Activated CD8-positive, alpha-beta T cell treated with anti-CD3 and anti-CD28 coated beads for 36 hours (primary cell): ENCODE measurements at regions not wholly inside any gene's neighbourhood (a gene's known extent, or its start where the extent isn't known, plus 50 kb on each side); places are given as distances from the start of the nearest gene placed in this dataset.

ENCODE experiments used
- ATAC-seq: fragments of 200-7000 bp; cut with Tn5 transposase; one replicate; pipeline ENCODE4 v1.10.0; 2021; ENCODE audit warnings: mild to moderate bottlenecking, moderate library complexity
- CTCF ChIA-PET: fragments of 350-600 bp; sonication (Branson Sonifier 250); formaldehyde crosslinking; loops from one replicate; lab custom pipeline; 2021; ENCODE audit warnings: antibody characterized with exemption; lab: Charles Lee
- POLR2A ChIA-PET: fragments of 350-600 bp; sonication (Branson Sonifier 250); formaldehyde crosslinking; loops from one replicate; lab custom pipeline; 2021; ENCODE audit warnings: antibody characterized with exemption; lab: Charles Lee
- DNase-seq: peaks from one replicate; pipeline ENCODE4 v3.0.0-alpha.2; 2020
- H3K27ac Mint-ChIP-seq: one replicate; pipeline ENCODE4 v1.8.0; 2021; ENCODE audit warnings: mild to moderate bottlenecking, mixed read lengths
- H3K27me3 Mint-ChIP-seq: one replicate; pipeline ENCODE4 v1.8.0; 2021; ENCODE audit warnings: mixed read lengths
- H3K36me3 Mint-ChIP-seq: one replicate; pipeline ENCODE4 v1.8.0; 2021; ENCODE audit warnings: low read depth, mixed read lengths
- H3K4me1 Mint-ChIP-seq: one replicate; pipeline ENCODE4 v1.8.0; 2021; ENCODE audit warnings: low read depth, mixed read lengths
- H3K4me3 Mint-ChIP-seq: one replicate; pipeline ENCODE4 v1.8.0; 2021; ENCODE audit warnings: mild to moderate bottlenecking, moderate library complexity, mixed read lengths
- H3K9me3 Mint-ChIP-seq: one replicate; pipeline ENCODE4 v1.8.0; 2021; ENCODE audit warnings: mixed read lengths
- CTCF ChIP-seq: fragments of 200-600 bp; IDR thresholded peaks from one replicate; pipeline ENCODE4 v1.8.0; 2022; ENCODE audit warnings: antibody characterized with exemption, mild to moderate bottlenecking
- intact Hi-C: fragments of 100-400 bp; cut with micrococcal nuclease; formaldehyde crosslinking; loops from one replicate; pipeline ENCODE4 v1.10.0; 2022

GRCh38 chr12:88801227-88802095, 221.2 kb upstream of the KITLG start:
- Mint-ChIP-seq H3K36me3 (no peaks in the 10 kb centered on the region), H3K4me1 (no peaks in the 10 kb centered on the region), H3K27ac (no peak overlapping the region), H3K4me3 (no peak overlapping the region), H3K9me3 (peaks cover 2% of the 10 kb centered on the region), H3K27me3 (no peaks in the 10 kb centered on the region)
- no peak for TF ChIP-seq CTCF
- DNase-seq (no peak), ATAC-seq (no peak)
- POLR2A ChIA-PET, result no interaction called here
- intact Hi-C loops, result no loop called here
- CTCF ChIA-PET, result no interaction called here

- no peaks in the 10 kb centered on the region for H3K4me1 Mint-ChIP-seq
- TF ChIP-seq CTCF, result no peak
- peaks cover 11% of the 10 kb centered on the region for H3K9me3 Mint-ChIP-seq
- intact Hi-C loops, result no loop called here
- no peaks in the 10 kb centered on the region for H3K27me3 Mint-ChIP-seq
- no peaks in the 10 kb centered on the region for H3K36me3 Mint-ChIP-seq
- CTCF ChIA-PET, result no interaction called here
- no peak for ATAC-seq
- POLR2A ChIA-PET, result no interaction called here
- H3K27ac Mint-ChIP-seq, result no peak overlapping the region
- DNase-seq, result no peak
- H3K4me3 Mint-ChIP-seq, result no peak overlapping the region
These were observed 212.8 kb upstream of the KITLG start for GRCh38 chr12:88793096-88793495.

GRCh38 chr12:88790231-88790630, 210.0 kb upstream of the KITLG start:
- DNase-seq, result no peak
- no peaks in the 10 kb centered on the region for H3K36me3 Mint-ChIP-seq
- H3K9me3 Mint-ChIP-seq, result peaks cover 11% of the 10 kb centered on the region
- H3K27ac Mint-ChIP-seq, result no peak overlapping the region
- ATAC-seq, result no peak
- no peaks in the 10 kb centered on the region for H3K27me3 Mint-ChIP-seq
- intact Hi-C loops, result no loop called here
- ChIA-PET POLR2A (no interaction called here), CTCF (interaction anchor here (1.3 kb wide), 1 partner anchor 9 kb away, joined by 3 read pairs; no protein-coding TSS in a partner anchor)
- TF ChIP-seq CTCF, result no peak
- no peaks in the 10 kb centered on the region for H3K4me1 Mint-ChIP-seq
- H3K4me3 Mint-ChIP-seq, result no peak overlapping the region

- ChIA-PET POLR2A (no interaction called here), CTCF (no interaction called here)
- no peak for TF ChIP-seq CTCF
- no peak for ATAC-seq
- Mint-ChIP-seq H3K4me3 (no peak overlapping the region), H3K36me3 (no peaks in the 10 kb centered on the region), H3K27me3 (no peaks in the 10 kb centered on the region), H3K4me1 (no peaks in the 10 kb centered on the region), H3K27ac (no peak overlapping the region), H3K9me3 (no peaks in the 10 kb centered on the region)
- no peak for DNase-seq
- intact Hi-C loops, result no loop called here
These were observed 203.9 kb upstream of the KITLG start for GRCh38 chr12:88784166-88784565.

GRCh38 chr12:88782351-88782750, 202.1 kb upstream of the KITLG start:
- no peak for TF ChIP-seq CTCF
- no peaks in the 10 kb centered on the region for H3K27me3 Mint-ChIP-seq
- DNase-seq (no peak), ATAC-seq (no peak)
- no peak overlapping the region for H3K4me3 Mint-ChIP-seq
- no peak overlapping the region for H3K27ac Mint-ChIP-seq
- H3K36me3 Mint-ChIP-seq, result no peaks in the 10 kb centered on the region
- ChIA-PET POLR2A (no interaction called here), CTCF (no interaction called here)
- intact Hi-C loops, result no loop called here
- no peaks in the 10 kb centered on the region for H3K9me3 Mint-ChIP-seq
- H3K4me1 Mint-ChIP-seq, result no peaks in the 10 kb centered on the region
